Endometrial microvascular endothelial cells (primary cell): ENCODE measurements at regions not wholly inside any gene's neighbourhood (a gene's known extent, or its start where the extent isn't known, plus 50 kb on each side); places are given as distances from the start of the nearest gene placed in this dataset.

Source experiments
- in situ Hi-C: cut with HindIII; loops from 2 replicates; pipeline ENCODE4 v1.10.0; 2017; ENCODE audit warnings: low sequenced_read_pairs, low pct_unique_long_range_greater_than_20kb; ENCODE audit errors: inconsistent ontology term

- in situ Hi-C loops = no loop called here
These were observed 1995.9 kb upstream of the SEL1L start for GRCh38 chr14:83529531-83529930.

GRCh38 chr14:83533734-83534133 is 1996.2 kb upstream of the FLRT2 start:
- in situ Hi-C loops = no loop called here

- in situ Hi-C loops = no loop called here
These were observed 1994.9 kb upstream of the FLRT2 start for GRCh38 chr14:83534995-83535394.

- in situ Hi-C loops = no loop called here
These were observed 1994.5 kb upstream of the FLRT2 start for GRCh38 chr14:83535444-83535843.

- in situ Hi-C loops = no loop called here
These were observed 1988.8 kb upstream of the FLRT2 start for GRCh38 chr14:83541147-83541546.

- in situ Hi-C loops = no loop called here
These were observed 1981.7 kb upstream of the FLRT2 start for GRCh38 chr14:83548061-83548839.

GRCh38 chr14:83556065-83556464 is 1973.9 kb upstream of the FLRT2 start:
- in situ Hi-C loops = no loop called here

GRCh38 chr14:83556746-83557453 is 1973.0 kb upstream of the FLRT2 start:
- in situ Hi-C loops = no loop called here

GRCh38 chr14:83558946-83559345 is 1971.0 kb upstream of the FLRT2 start:
- in situ Hi-C loops = no loop called here

GRCh38 chr14:83559721-83560120 is 1970.2 kb upstream of the FLRT2 start:
- in situ Hi-C loops = no loop called here

- in situ Hi-C loops = no loop called here
These were observed 1968.7 kb upstream of the FLRT2 start for GRCh38 chr14:83561261-83561660.

- in situ Hi-C loops = no loop called here
These were observed 1963.4 kb upstream of the FLRT2 start for GRCh38 chr14:83566567-83566966.

- in situ Hi-C loops = no loop called here
These were observed 1961.8 kb upstream of the FLRT2 start for GRCh38 chr14:83568141-83568540.

GRCh38 chr14:83575301-83575700 is 1954.6 kb upstream of the FLRT2 start:
- in situ Hi-C loops = no loop called here

- in situ Hi-C loops = no loop called here
These were observed 1946.7 kb upstream of the FLRT2 start for GRCh38 chr14:83583201-83583600.

- in situ Hi-C loops = no loop called here
These were observed 1935.1 kb upstream of the FLRT2 start for GRCh38 chr14:83594874-83595273.

GRCh38 chr14:83607682-83608081 is 1922.3 kb upstream of the FLRT2 start:
- in situ Hi-C loops = no loop called here

- in situ Hi-C loops = no loop called here
These were observed 1918.5 kb upstream of the FLRT2 start for GRCh38 chr14:83611491-83611890.

- in situ Hi-C loops = no loop called here
These were observed 1918.0 kb upstream of the FLRT2 start for GRCh38 chr14:83611906-83612390.

- in situ Hi-C loops = no loop called here
These were observed 1915.0 kb upstream of the FLRT2 start for GRCh38 chr14:83614956-83615355.
